Transverse colon (tissue), 4 donors: ENCODE measurements at regions not wholly inside any gene's neighbourhood (a gene's known extent, or its start where the extent isn't known, plus 50 kb on each side); places are given as distances from the start of the nearest gene placed in this dataset.

Source experiments
- POLR2A ChIP-seq: fragments of 450-650 bp; IDR thresholded peaks from one replicate; pipeline ENCODE4 v1.6.1; 2016; ENCODE audit warnings: antibody characterized with exemption, mild to moderate bottlenecking, moderate library complexity
- POLR2AphosphoS5 ChIP-seq, 3 donors: sonication (generic); formaldehyde crosslinking; IDR thresholded peaks; one replicate each; pipeline ENCODE4 v1.6.1; 2016; ENCODE audit warnings: antibody characterized with exemption in 3 of 3
- TF ChIP-seq, protein P1 (sequence below), 5 experiments: fragments of 200-600 bp in 3 of 5; fragments of 450-650 bp in 2 of 5; sonication (generic) in 3 of 5; IDR thresholded peaks; 1 replicate in 2 of 5; 2 replicates in 3 of 5; pipeline ENCODE4 v1.5.1; 2016 to 2017; ENCODE audit warnings: antibody characterized with exemption in 5 of 5, inconsistent platforms in 3 of 5, mild to moderate bottlenecking in 2 of 5, moderate library complexity in 1 of 5

DNA sequence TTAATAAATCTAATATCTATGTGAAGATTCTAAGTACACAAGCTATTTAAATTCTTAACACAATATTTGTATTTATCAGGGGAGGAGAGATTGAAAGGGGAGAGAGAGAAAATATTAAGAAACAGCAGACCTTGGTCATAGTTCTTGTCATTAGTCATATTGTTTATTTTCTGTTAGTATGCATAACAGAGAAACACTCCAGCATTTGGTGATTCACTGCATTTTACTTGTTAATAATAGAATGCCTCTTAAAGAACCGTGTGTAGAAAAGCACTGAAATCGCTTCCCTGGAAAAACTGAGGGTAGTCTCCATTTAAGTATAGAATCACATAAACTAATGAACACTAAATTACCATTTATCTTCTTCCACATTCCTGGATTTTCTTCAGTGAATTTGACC, 122.7 kb upstream of the TRPC6 start:
- TF ChIP-seq, protein P1, sequence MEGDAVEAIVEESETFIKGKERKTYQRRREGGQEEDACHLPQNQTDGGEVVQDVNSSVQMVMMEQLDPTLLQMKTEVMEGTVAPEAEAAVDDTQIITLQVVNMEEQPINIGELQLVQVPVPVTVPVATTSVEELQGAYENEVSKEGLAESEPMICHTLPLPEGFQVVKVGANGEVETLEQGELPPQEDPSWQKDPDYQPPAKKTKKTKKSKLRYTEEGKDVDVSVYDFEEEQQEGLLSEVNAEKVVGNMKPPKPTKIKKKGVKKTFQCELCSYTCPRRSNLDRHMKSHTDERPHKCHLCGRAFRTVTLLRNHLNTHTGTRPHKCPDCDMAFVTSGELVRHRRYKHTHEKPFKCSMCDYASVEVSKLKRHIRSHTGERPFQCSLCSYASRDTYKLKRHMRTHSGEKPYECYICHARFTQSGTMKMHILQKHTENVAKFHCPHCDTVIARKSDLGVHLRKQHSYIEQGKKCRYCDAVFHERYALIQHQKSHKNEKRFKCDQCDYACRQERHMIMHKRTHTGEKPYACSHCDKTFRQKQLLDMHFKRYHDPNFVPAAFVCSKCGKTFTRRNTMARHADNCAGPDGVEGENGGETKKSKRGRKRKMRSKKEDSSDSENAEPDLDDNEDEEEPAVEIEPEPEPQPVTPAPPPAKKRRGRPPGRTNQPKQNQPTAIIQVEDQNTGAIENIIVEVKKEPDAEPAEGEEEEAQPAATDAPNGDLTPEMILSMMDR (IDR thresholded peaks at IDR 0.05) = no peak
- no peak for TF ChIP-seq POLR2A
- TF ChIP-seq POLR2AphosphoS5 (IDR thresholded peaks at IDR 0.05) = no peak
